NOMO-1 treated with dmso at 0.1 percent for 144 hours (cell line): ENCODE measurements at regions not wholly inside any gene's neighbourhood (a gene's known extent, or its start where the extent isn't known, plus 50 kb on each side); places are given as distances from the start of the nearest gene placed in this dataset.
"Not testable (repeated sequence)": the region's sequence is repeated elsewhere in the genome, so short reads cannot be mapped to it uniquely, and the experiment has no call there.

ENCODE experiments used
- DNase-seq: peaks from one replicate; lab custom pipeline; 2025; ENCODE audit not compliant: unreplicated experiment; lab: John Stamatoyannopoulos, UW

GRCh38 chr21:28429161-28429560 is 563.5 kb downstream of the LTN1 start:
- DNase-seq, result no peak

- no peak for DNase-seq
These were observed 565.2 kb downstream of the LTN1 start for GRCh38 chr21:28427394-28428022.

GRCh38 chr21:28426545-28426944 is 566.1 kb downstream of the LTN1 start:
- DNase-seq, result no peak

GRCh38 chr21:28423521-28424190 is 569.0 kb downstream of the LTN1 start:
- no peak for DNase-seq

- DNase-seq, result no peak
These were observed 570.8 kb downstream of the LTN1 start for GRCh38 chr21:28421716-28422524.

GRCh38 chr21:28419811-28420210 is 572.9 kb downstream of the LTN1 start:
- DNase-seq, result no peak

- no peak for DNase-seq
These were observed 573.8 kb downstream of the LTN1 start for GRCh38 chr21:28418726-28419514.

GRCh38 chr21:28410256-28410655 is 582.4 kb downstream of the LTN1 start:
- peak; percentile 76 for DNase-seq

GRCh38 chr21:28402616-28402989 is 590.1 kb downstream of the LTN1 start:
- DNase-seq, result no peak

GRCh38 chr21:28397040-28397439 is 595.6 kb downstream of the LTN1 start:
- DNase-seq, result no peak

GRCh38 chr21:28396421-28396820 is 596.3 kb downstream of the LTN1 start:
- no peak for DNase-seq

GRCh38 chr21:28393279-28393678 is 599.4 kb downstream of the LTN1 start:
- DNase-seq, result no peak

- no peak for DNase-seq
These were observed 600.5 kb downstream of the LTN1 start for GRCh38 chr21:28391938-28392849.

- DNase-seq, result no peak
These were observed 605.5 kb downstream of the LTN1 start for GRCh38 chr21:28387220-28387619.

- DNase-seq, result no peak
These were observed 606.8 kb downstream of the LTN1 start for GRCh38 chr21:28385845-28386244.

GRCh38 chr21:28381000-28381745 is 611.5 kb downstream of the LTN1 start:
- not testable (repeated sequence) for DNase-seq

- DNase-seq, result no peak
These were observed 612.4 kb downstream of the LTN1 start for GRCh38 chr21:28380241-28380640.

GRCh38 chr21:28378026-28378425 is 614.7 kb downstream of the LTN1 start:
- no peak for DNase-seq

- no peak for DNase-seq
These were observed 616.8 kb downstream of the LTN1 start for GRCh38 chr21:28375708-28376385.
